HepG2 (cell line): ENCODE measurements at regions not wholly inside any gene's neighbourhood (a gene's known extent, or its start where the extent isn't known, plus 50 kb on each side); places are given as distances from the start of the nearest gene placed in this dataset.

Experiments used
- ATAC-seq: fragments of 200-7000 bp; cut with Tn5 transposase; 3 replicates; pipeline ENCODE4 v1.9.1; 2020; ENCODE audit warnings: mild to moderate bottlenecking, moderate library complexity
- BruUV-seq: library from RNA; stranded (reverse); fragments of 400-500 nt; replicated peaks from 2 replicates; lab custom pipeline; 2021; lab: Mats Ljungman, UMichigan
- CTCF ChIA-PET: fragments of 300-600 bp; formaldehyde crosslinking; extraction: SDS; loops from one replicate; lab custom pipeline; 2021; ENCODE audit warnings: low total read pairs, inconsistent platforms, low intra/inter-chr PET ratio; lab: Yijun Ruan, JAX
- POLR2A ChIA-PET: fragments of 350-600 bp; sonication (Branson Sonifier 250); formaldehyde crosslinking; loops from one replicate; lab custom pipeline; 2020; ENCODE audit warnings: antibody characterized with exemption, inconsistent platforms; lab: Yijun Ruan, JAX
- DNase-seq: peaks from one replicate; pipeline ENCODE4 v3.0.0-alpha.2; 2015; ENCODE audit warnings: low spot score
- FAIRE-seq: peaks from 3 replicates; lab custom pipeline; 2011; peaks lifted over from hg19 to GRCh38; lab: Jason Lieb, UNC
- H2AFZ ChIP-seq: one replicate; pipeline ENCODE4 v1.6.1; 2011; ENCODE audit warnings: low read length, inconsistent platforms
- H3K27ac ChIP-seq: fragments of 300-600 bp; 3 replicates; pipeline ENCODE4 v1.8.0; 2011; ENCODE audit warnings: mixed run types, mild to moderate bottlenecking, mixed read lengths, low read length, inconsistent platforms; ENCODE audit not compliant: insufficient read depth; ENCODE audit errors: extremely low read length
- H3K27me3 ChIP-seq, 2 experiments: fragments of 200-600 bp in 1 of 2; 2 replicates in 1 of 2; 3 replicates in 1 of 2; pipeline versions ENCODE4 v1.6.0 to v1.8.0; 2011; ENCODE audit warnings: low read length in 2 of 2, mild to moderate bottlenecking in 2 of 2, moderate library complexity in 2 of 2, inconsistent platforms in 1 of 2; ENCODE audit not compliant: insufficient read depth in 2 of 2, control insufficient read depth in 1 of 2
- H3K36me3 ChIP-seq, 2 experiments: fragments of 200-600 bp in 1 of 2; replicated peaks in 1 of 2; 2 replicates in 1 of 2; 3 replicates in 1 of 2; pipeline versions ENCODE4 v1.5.1 to v1.8.0; 2011; ENCODE audit warnings: low read length in 2 of 2, inconsistent platforms in 1 of 2; ENCODE audit not compliant: insufficient read depth in 2 of 2, control insufficient read depth in 1 of 2
- H3K4me1 ChIP-seq: 2 replicates; pipeline ENCODE4 v1.5.1; 2012; ENCODE audit warnings: low read length, inconsistent platforms; ENCODE audit not compliant: insufficient read depth
- H3K4me2 ChIP-seq: 2 replicates; pipeline ENCODE4 v1.6.0; 2011; ENCODE audit warnings: low read depth, low read length, inconsistent platforms
- H3K4me3 ChIP-seq, 3 experiments: fragments of 200-600 bp in 1 of 3; sonication (generic), shearing (Covaris generic) in 1 of 3; replicated peaks in 1 of 3; 2 replicates each; pipeline ENCODE4 v1.5.1; 2011 to 2016; ENCODE audit warnings: low read length in 3 of 3, inconsistent platforms in 2 of 3, low read depth in 2 of 3, mild to moderate bottlenecking in 2 of 3, control low read depth in 1 of 3, mixed read lengths in 1 of 3; ENCODE audit not compliant: insufficient read depth in 1 of 3
- H3K79me2 ChIP-seq: one replicate; pipeline ENCODE4 v1.6.1; 2011; ENCODE audit warnings: low read length, inconsistent platforms; ENCODE audit not compliant: insufficient read depth
- H3K9ac ChIP-seq: 2 replicates; pipeline ENCODE4 v1.6.0; 2011; ENCODE audit warnings: mild to moderate bottlenecking, low read depth, low read length, inconsistent platforms; ENCODE audit not compliant: insufficient read depth
- H3K9me3 ChIP-seq: 2 replicates; pipeline ENCODE4 v1.5.1; 2012; ENCODE audit warnings: mild to moderate bottlenecking, low read length
- H4K20me1 ChIP-seq: 2 replicates; pipeline ENCODE4 v1.6.0; 2011; ENCODE audit warnings: inconsistent platforms, mild to moderate bottlenecking, low read length, moderate library complexity; ENCODE audit not compliant: insufficient read depth
- CSRNP2 ChIP-seq: sonication (generic); formaldehyde crosslinking; conservative IDR thresholded peaks from 2 replicates; pipeline ENCODE4 v1.8.0; 2022; ENCODE audit warnings: low read depth, missing genetic modification reagents
- GABPA ChIP-seq, 2 experiments: IDR thresholded peaks; 2 replicates each; pipeline ENCODE4 v1.6.1; 2011 to 2016; ENCODE audit warnings: low read depth in 2 of 2, low read length in 1 of 2, missing biosample characterization in 1 of 2, missing genetic modification characterization in 1 of 2
- HBP1 ChIP-seq: IDR thresholded peaks from 2 replicates; pipeline ENCODE4 v1.6.1; 2016; ENCODE audit warnings: low read depth, control low read depth
- IRF9 ChIP-seq: sonication (generic); formaldehyde crosslinking; IDR thresholded peaks from 2 replicates; pipeline ENCODE4 v1.8.0; 2022; ENCODE audit warnings: missing genetic modification reagents, mild to moderate bottlenecking, borderline replicate concordance
- PBX3 ChIP-seq: sonication (generic); formaldehyde crosslinking; IDR thresholded peaks from 2 replicates; pipeline ENCODE4 v1.8.1; 2023; ENCODE audit warnings: missing genetic modification reagents, inconsistent platforms, borderline replicate concordance
- RXRA ChIP-seq: sonication (generic); formaldehyde crosslinking; IDR thresholded peaks from 2 replicates; pipeline ENCODE4 v1.5.1; 2020; ENCODE audit warnings: missing genetic modification reagents
- SMARCC2 ChIP-seq: fragments of 450-650 bp; IDR thresholded peaks from 2 replicates; pipeline ENCODE4 v1.6.1; 2017; ENCODE audit warnings: antibody characterized with exemption, mild to moderate bottlenecking
- SRF ChIP-seq: IDR thresholded peaks from 2 replicates; pipeline ENCODE4 v1.6.1; 2011; ENCODE audit warnings: mild to moderate bottlenecking, low read depth, low read length, moderate library complexity
- SSRP1 ChIP-seq: IDR thresholded peaks from 2 replicates; pipeline ENCODE4 v1.6.1; 2016; ENCODE audit warnings: control low read depth
- ZBTB20 ChIP-seq: sonication (generic); formaldehyde crosslinking; IDR thresholded peaks from 2 replicates; pipeline ENCODE4 v1.8.1; 2023; ENCODE audit warnings: missing genetic modification reagents, low read depth, mild to moderate bottlenecking, borderline replicate concordance
- ZNF460 ChIP-seq: sonication (generic); formaldehyde crosslinking; IDR thresholded peaks from 2 replicates; pipeline ENCODE4 v1.5.1; 2020; ENCODE audit warnings: missing genetic modification reagents, mild to moderate bottlenecking, borderline replicate concordance
- WGBS: methylation state at CpG from one replicate; pipeline ENCODE4 v1.1.6; 2017; ENCODE audit warnings: low lambda C conversion rate; 5-methylcytosine and 5-hydroxymethylcytosine counted together
- in situ Hi-C: cut with HindIII; loops from 2 replicates; pipeline ENCODE4 v1.10.0; 2017; ENCODE audit warnings: low pct_unique_long_range_greater_than_20kb; ENCODE audit not compliant: extremely low pct_ligation_motif_present
- intact Hi-C: fragments of 100-400 bp; cut with micrococcal nuclease; formaldehyde crosslinking; loops from one replicate; pipeline ENCODE4 v1.10.0; 2022; ENCODE audit not compliant: unreplicated experiment

GRCh38 chr3:194218646-194219453 lies 82.9 kb downstream of the HES1 start:
- in situ Hi-C loops = no loop called here
- TF ChIP-seq SMARCC2 (no peak), RXRA (no peak), CSRNP2 (no peak), SRF (no peak), GABPA (IDR thresholded peaks at IDR 0.05; ENCODE audit: low read depth, low read length) (no peak), GABPA (CRISPR knock-in tag; IDR thresholded peaks at IDR 0.05; ENCODE audit: low read depth) (no peak), ZNF460 (CRISPR knock-in tag) (no peak), ZBTB20 (CRISPR knock-in tag) (no peak), IRF9 (no peak), SSRP1 (CRISPR knock-in tag) (no peak), PBX3 (no peak), HBP1 (CRISPR knock-in tag) (no peak)
- TF ChIP-seq, all 625 proteins: peak for 0
- H3K79me2 ChIP-seq = no peaks in the 10 kb centered on the region
- H3K9ac ChIP-seq = no peak overlapping the region
- H3K4me1 ChIP-seq = no peaks in the 10 kb centered on the region
- H3K27ac ChIP-seq = no peak overlapping the region
- no peaks in the 10 kb centered on the region for H3K36me3 ChIP-seq
- no TSS peak for BruUV-seq
- ATAC-seq = no peak
- no peak overlapping the region for H3K4me3 ChIP-seq
- no peaks in the 10 kb centered on the region for H3K9me3 ChIP-seq
- no peak for DNase-seq
- no peak overlapping the region for H3K4me2 ChIP-seq
- no peak overlapping the region for H2AFZ ChIP-seq
- FAIRE-seq = no peak
- ChIA-PET POLR2A (no interaction called here), CTCF (no interaction called here)
- peaks cover 0 to 16% of the 10 kb centered on the region in 2 experiments; a peak in 2 of 5 replicates for H3K27me3 ChIP-seq
- no peaks in the 10 kb centered on the region for H4K20me1 ChIP-seq
- 47% methylated on average over 13 of the region's 13 CpGs for WGBS
- intact Hi-C loops = no loop called here
